Hepatocyte (in vitro differentiated cells): ENCODE measurements at regions not wholly inside any gene's neighbourhood (a gene's known extent, or its start where the extent isn't known, plus 50 kb on each side); places are given as distances from the start of the nearest gene placed in this dataset.

Experiments
- CTCF ChIP-seq: fragments of 200-600 bp; sonication (generic); IDR thresholded peaks from 2 replicates; pipeline ENCODE4 v1.5.1; 2016; ENCODE audit warnings: antibody characterized with exemption, mild to moderate bottlenecking; ENCODE audit not compliant: poor library complexity
- EZH2phosphoT487 ChIP-seq: fragments of 200-600 bp; sonication (generic); IDR thresholded peaks from one replicate; pipeline ENCODE4 v1.6.1; 2018; ENCODE audit warnings: antibody characterized with exemption, mild to moderate bottlenecking, low read depth, moderate library complexity; ENCODE audit not compliant: unreplicated experiment, severe bottlenecking

GRCh38 chr14:51328064-51328771 lies 88.2 kb downstream of the TMX1 start:
- no peak for TF ChIP-seq CTCF
- no peak for TF ChIP-seq EZH2phosphoT487
